GM21717 (cell line): ENCODE measurements at regions not wholly inside any gene's neighbourhood (a gene's known extent, or its start where the extent isn't known, plus 50 kb on each side); places are given as distances from the start of the nearest gene placed in this dataset.

ENCODE experiments used
- ATAC-seq: cut with Tn5 transposase; IDR thresholded peaks from one replicate; pipeline ENCODE4 v1.9.1; 2021; ENCODE audit warnings: mild to moderate bottlenecking, moderate library complexity; ENCODE audit not compliant: unreplicated experiment

GRCh38 chr5:53323943-53324642, 156.3 kb upstream of the FST start:
- ATAC-seq, result no peak

GRCh38 chr5:53326424-53327153, 153.8 kb upstream of the FST start:
- ATAC-seq, result no peak

GRCh38 chr5:53327811-53328334, 152.6 kb upstream of the FST start:
- ATAC-seq, result no peak

GRCh38 chr5:53330491-53330890, 149.9 kb upstream of the FST start:
- no peak for ATAC-seq

GRCh38 chr5:53331463-53331862, 149.0 kb upstream of the FST start:
- no peak for ATAC-seq

GRCh38 chr5:53333160-53333559, 147.3 kb upstream of the FST start:
- no peak for ATAC-seq

- no peak for ATAC-seq
Measured at GRCh38 chr5:53334431-53334941, 145.9 kb upstream of the FST start.

GRCh38 chr5:53335115-53335514, 145.3 kb upstream of the FST start:
- no peak for ATAC-seq

GRCh38 chr5:53337827-53338226, 142.6 kb upstream of the FST start:
- no peak for ATAC-seq

- no peak for ATAC-seq
Measured at GRCh38 chr5:53338971-53339370, 141.5 kb upstream of the FST start.

- ATAC-seq, result no peak
Measured at GRCh38 chr5:53339962-53340540, 140.4 kb upstream of the FST start.

GRCh38 chr5:53340956-53341750, 139.3 kb upstream of the FST start:
- ATAC-seq, result no peak

- ATAC-seq, result no peak
Measured at GRCh38 chr5:53342236-53342635, 138.2 kb upstream of the FST start.

GRCh38 chr5:53343187-53343586, 137.2 kb upstream of the FST start:
- ATAC-seq, result no peak

GRCh38 chr5:53350368-53350767, 130.1 kb upstream of the FST start:
- ATAC-seq, result no peak

GRCh38 chr5:53350991-53351770, 129.2 kb upstream of the FST start:
- no peak for ATAC-seq

GRCh38 chr5:53355316-53355715, 125.1 kb upstream of the FST start:
- ATAC-seq, result no peak

- ATAC-seq, result no peak
Measured at GRCh38 chr5:53355931-53356330, 124.5 kb upstream of the FST start.

GRCh38 chr5:53357439-53357838, 123.0 kb upstream of the FST start:
- ATAC-seq, result no peak

GRCh38 chr5:53358794-53359193, 121.6 kb upstream of the FST start:
- no peak for ATAC-seq
